Loucy (cell line): ENCODE measurements at regions not wholly inside any gene's neighbourhood (a gene's known extent, or its start where the extent isn't known, plus 50 kb on each side); places are given as distances from the start of the nearest gene placed in this dataset.

Source experiments
- EZH2phosphoT487 ChIP-seq: fragments of 200-600 bp; IDR thresholded peaks from 2 replicates; pipeline ENCODE4 v1.6.1; 2018; ENCODE audit warnings: antibody characterized with exemption, mild to moderate bottlenecking, moderate library complexity, borderline replicate concordance
- TF ChIP-seq, protein P1 (sequence below): fragments of 200-600 bp; sonication (generic); conservative IDR thresholded peaks from 2 replicates; pipeline ENCODE4 v1.5.1; 2014; ENCODE audit warnings: mild to moderate bottlenecking, antibody characterized with exemption, low read length

GRCh38 chr11:95706974-95707387 is 82.6 kb downstream of the FAM76B start:
- TF ChIP-seq, protein P1, sequence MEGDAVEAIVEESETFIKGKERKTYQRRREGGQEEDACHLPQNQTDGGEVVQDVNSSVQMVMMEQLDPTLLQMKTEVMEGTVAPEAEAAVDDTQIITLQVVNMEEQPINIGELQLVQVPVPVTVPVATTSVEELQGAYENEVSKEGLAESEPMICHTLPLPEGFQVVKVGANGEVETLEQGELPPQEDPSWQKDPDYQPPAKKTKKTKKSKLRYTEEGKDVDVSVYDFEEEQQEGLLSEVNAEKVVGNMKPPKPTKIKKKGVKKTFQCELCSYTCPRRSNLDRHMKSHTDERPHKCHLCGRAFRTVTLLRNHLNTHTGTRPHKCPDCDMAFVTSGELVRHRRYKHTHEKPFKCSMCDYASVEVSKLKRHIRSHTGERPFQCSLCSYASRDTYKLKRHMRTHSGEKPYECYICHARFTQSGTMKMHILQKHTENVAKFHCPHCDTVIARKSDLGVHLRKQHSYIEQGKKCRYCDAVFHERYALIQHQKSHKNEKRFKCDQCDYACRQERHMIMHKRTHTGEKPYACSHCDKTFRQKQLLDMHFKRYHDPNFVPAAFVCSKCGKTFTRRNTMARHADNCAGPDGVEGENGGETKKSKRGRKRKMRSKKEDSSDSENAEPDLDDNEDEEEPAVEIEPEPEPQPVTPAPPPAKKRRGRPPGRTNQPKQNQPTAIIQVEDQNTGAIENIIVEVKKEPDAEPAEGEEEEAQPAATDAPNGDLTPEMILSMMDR = no peak
- TF ChIP-seq EZH2phosphoT487 = no peak
